ENCODE measurements at regions not wholly inside any gene's neighbourhood (a gene's known extent, or its start where the extent isn't known, plus 50 kb on each side); places are given as distances from the start of the nearest gene placed in this dataset.

GRCh38 chr5:135235551-135236227 is 163.3 kb downstream of the MACROH2A1 start:
- no peak for DNase-seq (ENCODE audit: low spot score)

- DNase-seq (ENCODE audit: low spot score) = no peak
Measured at GRCh38 chr5:135234666-135235401, 164.2 kb downstream of the MACROH2A1 start.

DNA sequence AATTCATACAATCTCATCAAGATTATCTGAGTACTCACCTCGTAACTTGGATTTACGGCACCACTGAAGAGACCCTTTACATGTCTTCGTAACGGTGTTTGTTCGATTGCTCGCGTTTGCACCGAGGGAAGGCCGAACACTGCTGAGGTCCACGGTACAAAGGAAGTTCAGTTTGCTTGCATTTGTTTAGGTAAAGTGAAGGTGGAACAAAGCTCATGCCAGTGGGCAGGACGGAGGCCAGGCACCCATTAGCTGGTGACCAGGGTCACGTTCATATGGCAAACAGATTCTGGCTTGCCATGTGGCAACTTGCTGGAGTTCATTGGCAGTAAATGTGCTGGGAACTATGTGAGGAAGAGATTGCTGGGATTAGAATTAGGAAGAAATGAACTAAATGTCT is 164.8 kb downstream of the MACROH2A1 start:
- DNase-seq (ENCODE audit: low spot score) = no peak

- no peak for DNase-seq (ENCODE audit: low spot score)
Measured at GRCh38 chr5:135233477-135233876, 165.6 kb downstream of the MACROH2A1 start.

DNA sequence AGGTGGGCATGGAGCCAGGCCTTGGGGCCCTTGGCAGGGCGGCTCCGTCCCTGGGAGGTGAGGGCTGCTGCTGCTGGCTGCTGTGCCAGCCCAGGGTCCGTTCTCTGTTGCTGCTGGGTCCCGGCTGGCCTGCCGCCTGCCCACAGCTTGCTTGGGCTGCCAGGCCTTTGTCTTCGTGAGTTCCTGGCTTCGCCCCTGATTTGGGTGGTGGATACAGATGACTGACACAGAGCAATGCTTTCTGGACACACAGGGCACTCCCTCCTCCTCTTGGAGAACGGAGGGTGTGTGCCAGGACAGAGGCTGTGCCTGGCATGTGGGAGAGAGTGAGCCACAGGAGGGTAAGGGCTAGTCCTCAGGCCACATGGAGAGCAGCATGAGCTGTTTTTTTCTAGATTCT is 166.1 kb downstream of the MACROH2A1 start:
- no peak for DNase-seq (ENCODE audit: low spot score)

DNA sequence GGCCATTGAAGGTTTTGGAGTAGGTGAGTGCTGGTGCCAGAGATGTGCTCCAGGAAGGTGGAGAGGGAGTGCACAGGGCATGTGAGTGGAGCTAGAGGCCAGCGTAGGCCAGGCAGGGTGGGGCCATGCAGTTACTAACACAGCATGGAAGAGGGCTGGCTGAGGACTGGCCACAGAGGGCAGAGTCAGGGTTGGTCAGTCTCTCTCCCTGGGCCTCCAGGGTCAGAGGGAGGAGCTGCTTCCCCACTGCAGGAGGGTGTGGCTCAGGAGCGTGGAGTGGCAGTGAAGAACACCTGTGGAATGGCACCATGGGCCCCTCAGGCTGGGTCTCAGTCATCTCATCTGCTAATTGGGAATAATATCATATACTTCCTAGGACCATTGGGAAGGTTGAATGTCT is 167.7 kb downstream of the MACROH2A1 start:
- DNase-seq (ENCODE audit: low spot score) = no peak

- DNase-seq (ENCODE audit: low spot score) = peak; percentile 55
Measured at GRCh38 chr5:135230251-135230925, 168.6 kb downstream of the MACROH2A1 start.

GRCh38 chr5:135229679-135230132 is 169.3 kb downstream of the MACROH2A1 start:
- DNase-seq (ENCODE audit: low spot score) = no peak

- DNase-seq (ENCODE audit: low spot score) = no peak
Measured at GRCh38 chr5:135229122-135229521, 169.9 kb downstream of the MACROH2A1 start.

- no peak for DNase-seq (ENCODE audit: low spot score)
Measured at GRCh38 chr5:135228222-135228621, 170.8 kb downstream of the MACROH2A1 start.

DNA sequence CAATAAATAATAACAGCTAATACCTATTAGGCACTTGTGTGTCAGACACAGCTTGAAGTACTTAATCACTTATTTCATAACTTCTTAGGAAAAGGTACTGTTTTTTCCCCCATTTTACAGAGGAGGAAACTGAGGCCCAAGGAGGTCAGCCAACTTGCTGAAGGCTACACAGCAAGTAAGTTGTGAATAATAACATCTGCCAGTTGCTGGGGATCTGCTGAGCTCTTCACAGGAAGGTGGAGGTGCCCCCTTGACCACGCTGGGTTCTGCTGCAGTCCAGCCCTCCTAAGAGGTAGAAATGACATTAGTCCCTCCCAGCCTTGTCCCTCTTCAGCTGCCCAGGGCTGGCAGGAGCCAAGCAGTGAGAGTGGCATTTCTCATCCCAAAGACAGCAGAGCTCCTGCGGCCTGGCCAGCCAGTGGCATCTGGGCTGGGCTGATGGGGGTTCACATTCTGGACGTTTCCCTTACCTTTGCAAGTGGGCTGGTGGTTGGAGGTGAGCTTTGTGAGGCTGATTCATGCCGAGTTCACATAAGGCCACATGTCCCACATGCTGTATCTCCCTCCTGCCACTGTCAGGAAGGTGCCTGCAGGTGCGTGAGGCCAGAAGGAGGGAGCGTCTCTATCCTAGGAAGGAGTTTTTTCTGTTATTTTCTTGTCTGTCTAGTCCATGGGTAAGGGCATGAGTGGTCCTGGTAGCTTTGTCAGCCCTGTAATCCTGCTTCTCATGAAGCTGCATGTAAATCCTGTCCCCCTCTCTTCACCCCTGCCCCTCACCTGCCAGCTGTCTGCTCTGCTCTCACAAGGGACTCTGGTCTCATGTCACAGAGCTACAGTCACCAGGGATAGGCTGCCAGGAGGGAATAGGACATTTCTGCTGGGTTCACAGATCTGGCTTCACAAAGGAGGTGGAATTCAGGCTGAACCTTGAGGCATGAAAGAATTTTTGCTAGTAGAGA is 171.7 kb downstream of the MACROH2A1 start:
- DNase-seq (ENCODE audit: low spot score) = peak; percentile 77

GRCh38 chr5:135225856-135226560 is 173.0 kb downstream of the MACROH2A1 start:
- DNase-seq (ENCODE audit: low spot score) = peak; percentile 43

DNA sequence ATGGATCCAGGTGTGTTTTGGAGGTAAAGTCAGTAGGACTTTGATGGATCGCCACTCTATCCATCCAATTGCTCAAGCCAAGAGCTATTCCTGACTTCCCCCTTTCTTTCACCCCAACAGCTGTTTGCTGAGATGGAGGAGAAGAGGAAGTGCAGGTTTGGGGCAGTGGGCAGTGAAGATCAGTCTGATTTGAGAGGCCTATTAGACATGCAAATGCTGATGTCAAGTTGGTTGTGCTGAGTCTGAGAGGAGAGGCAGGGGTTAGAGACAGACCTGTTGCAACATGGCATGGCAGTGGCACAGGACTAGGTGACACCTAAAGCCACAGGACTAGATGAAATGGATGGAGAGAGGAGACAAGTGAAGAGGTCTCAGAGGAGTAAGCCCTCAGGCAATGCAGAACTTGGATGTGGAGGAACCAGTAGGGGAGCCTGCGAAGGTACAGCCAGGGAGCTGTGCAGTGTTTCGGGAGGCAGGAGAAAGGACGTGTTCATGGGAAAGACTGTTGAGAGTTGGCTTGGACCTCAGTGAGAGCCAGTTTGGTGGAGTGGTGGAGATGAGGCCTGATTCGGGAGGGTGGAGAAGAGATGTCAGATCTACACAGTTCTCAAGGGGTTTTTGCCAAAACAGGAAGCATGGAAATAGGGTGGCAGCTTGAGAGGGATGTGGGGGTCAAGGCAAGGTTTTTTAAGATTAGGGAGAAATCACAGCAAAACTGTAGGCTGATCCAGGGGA is 175.0 kb downstream of the MACROH2A1 start:
- no peak for DNase-seq (ENCODE audit: low spot score)

DNA sequence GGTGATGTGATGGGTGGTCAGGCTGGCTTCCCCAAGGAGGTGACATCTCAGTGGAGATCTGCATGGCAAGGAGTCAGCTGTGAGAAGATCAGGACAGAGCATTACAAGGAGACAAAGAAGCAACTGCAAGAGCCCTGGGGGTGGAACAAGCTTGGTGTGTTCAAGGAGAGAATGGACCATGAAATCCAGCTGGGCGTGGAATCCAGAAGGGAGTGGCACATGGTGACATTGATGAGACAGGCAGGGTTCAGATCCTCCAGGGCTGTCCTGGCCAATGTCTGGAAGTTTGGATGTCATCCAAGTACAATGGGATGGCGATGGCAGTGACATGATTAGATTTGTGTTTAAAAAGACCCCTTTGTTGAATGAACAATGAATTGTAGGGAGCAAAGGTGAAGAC is 175.6 kb downstream of the MACROH2A1 start:
- DNase-seq (ENCODE audit: low spot score) = no peak

- no peak for DNase-seq (ENCODE audit: low spot score)
Measured at GRCh38 chr5:135222771-135223170, 176.3 kb downstream of the MACROH2A1 start.

DNA sequence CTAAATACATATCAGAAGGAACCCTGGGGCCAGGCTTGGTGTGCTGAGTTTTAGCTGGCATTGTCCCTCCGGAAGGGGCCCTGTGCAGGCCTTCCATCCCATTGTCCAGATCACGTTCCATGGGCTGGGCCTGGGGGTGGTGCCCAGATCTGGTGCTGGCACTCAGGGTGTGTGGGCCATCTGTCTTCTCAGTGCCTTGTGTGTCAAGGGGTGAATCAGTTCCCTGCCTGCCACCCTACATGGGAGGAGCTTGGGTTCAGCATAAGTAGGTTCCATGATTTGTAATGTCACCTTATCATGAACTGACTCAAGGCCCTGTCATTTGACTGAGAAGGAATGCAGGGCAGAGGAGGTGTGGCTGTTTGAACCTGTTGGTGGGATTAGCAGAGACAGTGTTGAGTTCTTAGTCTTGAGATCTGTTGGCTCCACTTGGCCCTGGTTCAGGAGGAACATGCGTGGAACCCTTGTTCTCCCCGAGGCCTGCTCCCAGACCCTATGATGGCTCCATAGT is 176.8 kb downstream of the MACROH2A1 start:
- peak; percentile 76 for DNase-seq (ENCODE audit: low spot score)

GRCh38 chr5:135221696-135222095 is 177.3 kb downstream of the MACROH2A1 start:
- no peak for DNase-seq (ENCODE audit: low spot score)

DNA sequence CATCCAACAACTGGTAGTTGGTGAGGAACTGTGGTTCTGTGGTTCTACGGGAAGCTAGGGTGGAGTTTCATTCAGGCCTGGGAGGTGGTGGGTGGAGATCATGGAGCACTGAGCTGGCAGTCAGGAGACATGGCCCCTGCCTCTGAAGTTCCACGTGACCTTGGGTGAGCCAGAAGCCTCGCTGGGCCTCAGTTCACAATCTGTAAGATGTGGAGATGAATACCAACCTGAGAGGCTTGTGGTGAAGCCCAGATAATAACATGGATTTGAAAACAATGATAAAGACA is 177.9 kb downstream of the MACROH2A1 start:
- DNase-seq (ENCODE audit: low spot score) = peak; percentile 53

GRCh38 chr5:135220394-135221186 is 178.4 kb downstream of the MACROH2A1 start:
- DNase-seq (ENCODE audit: low spot score) = no peak

DNA sequence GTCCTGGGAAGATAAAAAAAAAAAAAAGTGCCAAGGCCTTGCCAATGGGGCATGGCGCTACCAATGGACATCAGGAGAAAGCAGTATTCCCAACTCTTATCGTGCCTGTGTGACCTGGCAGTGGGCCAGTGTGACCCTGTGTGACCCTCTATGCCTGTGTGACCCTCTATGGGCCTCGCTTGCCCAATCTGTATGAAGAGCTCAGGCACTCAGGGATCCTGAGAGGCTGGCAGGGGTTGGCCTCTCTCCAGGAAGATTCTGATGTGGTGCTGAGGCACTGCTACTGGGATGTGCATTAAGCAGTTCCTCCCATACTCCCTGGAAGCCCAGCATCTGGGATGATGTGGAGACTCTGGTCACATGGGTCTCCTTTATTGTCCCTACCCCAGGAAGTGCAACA is 179.2 kb downstream of the MACROH2A1 start:
- DNase-seq (ENCODE audit: low spot score) = no peak
